IgD-negative memory B cell (primary cell): ENCODE measurements at regions not wholly inside any gene's neighbourhood (a gene's known extent, or its start where the extent isn't known, plus 50 kb on each side); places are given as distances from the start of the nearest gene placed in this dataset.

ENCODE experiments used
- H3K27ac Mint-ChIP-seq, 3 donors: one replicate each; pipeline ENCODE4 v1.8.0; 2020 to 2022; ENCODE audit warnings: mild to moderate bottlenecking in 3 of 3, mixed read lengths in 3 of 3, moderate library complexity in 1 of 3
- H3K27me3 Mint-ChIP-seq: one replicate; pipeline ENCODE4 v1.8.0; 2021; ENCODE audit warnings: mixed read lengths
- H3K36me3 Mint-ChIP-seq: one replicate; pipeline ENCODE4 v1.8.0; 2020; ENCODE audit warnings: mild to moderate bottlenecking, mixed read lengths
- H3K4me1 Mint-ChIP-seq, 3 donors: one replicate each; pipeline ENCODE4 v1.8.0; 2020 to 2022; ENCODE audit warnings: mixed read lengths in 3 of 3, mild to moderate bottlenecking in 1 of 3
- H3K4me3 Mint-ChIP-seq, 4 donors: one replicate each; pipeline ENCODE4 v1.8.0; 2020 to 2022; ENCODE audit warnings: mild to moderate bottlenecking in 4 of 4, mixed read lengths in 4 of 4, moderate library complexity in 3 of 4
- H3K9me3 Mint-ChIP-seq, 3 donors: one replicate each; pipeline ENCODE4 v1.8.0; 2020 to 2021; ENCODE audit warnings: mixed read lengths in 3 of 3, mild to moderate bottlenecking in 1 of 3

DNA sequence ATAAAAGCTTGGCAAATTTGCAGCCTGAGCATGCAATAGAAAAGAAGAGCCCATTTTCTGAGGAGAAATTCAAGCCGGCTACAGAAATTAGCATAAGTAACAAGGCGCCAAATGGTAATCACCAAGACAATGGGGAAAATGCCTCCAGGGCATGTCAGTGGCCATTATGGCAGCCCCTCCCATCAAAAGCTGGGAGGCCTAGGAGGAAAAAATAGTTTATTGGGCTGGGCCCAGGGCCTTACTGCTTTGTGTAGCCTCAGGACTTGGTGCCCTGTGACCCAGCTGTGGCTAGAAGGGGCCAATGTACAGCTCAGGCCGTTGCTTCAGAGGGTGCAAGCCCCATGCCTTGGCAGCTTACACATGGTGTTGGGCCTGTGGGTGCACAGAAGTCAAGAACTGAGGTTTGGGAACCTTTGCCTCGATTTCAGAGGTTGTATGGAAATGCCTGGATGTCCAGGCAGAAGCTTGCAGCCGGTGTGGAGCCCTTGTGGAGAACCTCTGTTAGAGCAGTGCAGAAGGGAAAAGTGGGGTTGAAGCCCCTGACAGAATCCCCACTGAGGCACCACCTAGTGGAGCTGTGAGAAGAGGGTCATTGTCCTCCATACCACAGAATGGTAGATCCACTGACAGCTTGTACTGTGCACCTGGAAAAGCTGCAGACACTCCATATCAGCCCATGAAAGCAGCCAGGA, 328.5 kb upstream of the MAP3K7 start:
- H3K9me3 Mint-ChIP-seq: peaks cover 4 to 9% (median 7%) of the 10 kb centered on the region in 3 donors
- H3K27me3 Mint-ChIP-seq: peaks cover 3% of the 10 kb centered on the region
- no peak overlapping the region for H3K27ac Mint-ChIP-seq
- no peaks in the 10 kb centered on the region for H3K4me1 Mint-ChIP-seq
- H3K36me3 Mint-ChIP-seq: peaks cover 2% of the 10 kb centered on the region
- peak overlapping the region in 1 of 4 donors; percentile 55 for H3K4me3 Mint-ChIP-seq

GRCh38 chr6:90914312-90914711, 327.4 kb upstream of the MAP3K7 start:
- peaks cover 3% of the 10 kb centered on the region for H3K27me3 Mint-ChIP-seq

DNA sequence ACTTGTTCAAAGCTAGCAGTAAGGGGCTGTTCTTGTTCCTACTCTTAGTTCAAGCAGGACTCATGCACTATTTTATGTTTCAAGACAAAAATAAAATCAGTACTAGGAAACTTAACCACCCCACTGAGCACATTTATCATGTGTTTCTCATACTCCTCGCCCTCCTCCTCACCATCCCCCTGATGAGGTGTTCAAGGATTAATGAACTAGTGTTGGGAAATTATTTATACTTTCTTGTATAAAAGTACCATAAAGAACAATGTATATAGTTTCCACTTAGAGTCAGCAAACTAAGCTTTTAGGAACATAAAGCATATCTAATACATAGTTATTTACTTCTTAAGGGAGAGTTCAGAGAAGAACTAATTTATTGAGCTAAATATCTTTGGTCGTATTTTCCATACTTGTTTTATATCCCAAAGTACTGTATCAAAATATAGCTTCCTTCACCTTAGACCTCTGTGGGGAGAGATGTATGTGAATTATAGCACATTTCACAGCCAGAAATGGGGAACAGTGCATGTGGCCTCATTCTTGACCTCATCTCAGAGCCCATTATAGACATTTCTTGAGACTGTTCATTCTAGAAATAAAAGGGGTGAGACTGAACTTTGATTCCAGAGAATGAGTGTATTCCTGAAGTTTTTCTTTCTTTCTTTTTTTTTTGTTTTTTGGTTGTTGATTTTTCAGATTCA, 326.5 kb upstream of the MAP3K7 start:
- Mint-ChIP-seq H3K4me3 (no peak overlapping the region), H3K9me3 (peaks cover 4 to 9% (median 7%) of the 10 kb centered on the region in 3 donors), H3K4me1 (no peaks in the 10 kb centered on the region), H3K36me3 (peaks cover 2% of the 10 kb centered on the region), H3K27ac (no peak overlapping the region), H3K27me3 (peaks cover 3% of the 10 kb centered on the region)

More at GRCh38 chr6:90914312-90914711, 327.4 kb upstream of the MAP3K7 start:
- Mint-ChIP-seq H3K4me3 (no peak overlapping the region), H3K9me3 (peaks cover 4 to 9% (median 7%) of the 10 kb centered on the region in 3 donors), H3K27ac (no peak overlapping the region), H3K4me1 (no peaks in the 10 kb centered on the region), H3K36me3 (peaks cover 2% of the 10 kb centered on the region)

DNA sequence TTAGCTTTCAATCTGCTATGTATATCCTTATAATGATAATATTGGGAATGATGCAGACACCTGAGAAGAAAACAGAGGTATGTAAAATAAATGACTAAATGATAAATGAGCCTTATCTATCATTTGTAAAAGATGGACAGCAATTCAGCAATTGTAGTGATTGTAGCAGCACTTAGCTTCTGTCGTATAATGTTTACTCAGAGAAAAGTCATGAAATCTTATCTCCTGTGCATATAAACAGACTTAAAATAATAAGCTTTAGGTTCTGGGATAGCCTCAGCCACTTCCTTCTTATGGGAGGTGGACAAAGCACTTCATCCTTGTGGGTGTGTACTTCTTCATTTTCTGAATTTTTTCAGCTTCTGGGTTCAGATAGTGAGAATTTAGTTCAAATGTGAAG, 324.8 kb upstream of the MAP3K7 start:
- Mint-ChIP-seq H3K27ac (no peak overlapping the region), H3K36me3 (peaks cover 2% of the 10 kb centered on the region), H3K27me3 (peaks cover 3% of the 10 kb centered on the region), H3K4me3 (no peak overlapping the region), H3K9me3 (peaks cover 2 to 9% (median 7%) of the 10 kb centered on the region in 3 donors), H3K4me1 (no peaks in the 10 kb centered on the region)

- Mint-ChIP-seq H3K27ac (no peak overlapping the region), H3K9me3 (peaks cover 0 to 8% (median 7%) of the 10 kb centered on the region in 3 donors), H3K4me1 (no peaks in the 10 kb centered on the region), H3K4me3 (no peak overlapping the region), H3K36me3 (no peaks in the 10 kb centered on the region), H3K27me3 (no peaks in the 10 kb centered on the region)
Observed at GRCh38 chr6:90910893-90911292, 324.0 kb upstream of the MAP3K7 start.

- Mint-ChIP-seq H3K4me1 (no peaks in the 10 kb centered on the region), H3K27ac (no peak overlapping the region)
Observed at GRCh38 chr6:90907931-90908655, 321.2 kb upstream of the MAP3K7 start.

GRCh38 chr6:90905351-90905750, 318.5 kb upstream of the MAP3K7 start:
- Mint-ChIP-seq H3K27me3 (no peaks in the 10 kb centered on the region), H3K36me3 (no peaks in the 10 kb centered on the region), H3K4me1 (no peaks in the 10 kb centered on the region)

More at GRCh38 chr6:90907931-90908655, 321.2 kb upstream of the MAP3K7 start:
- Mint-ChIP-seq H3K9me3 (peaks cover 0 to 2% (median 0%) of the 10 kb centered on the region in 3 donors), H3K4me3 (no peak overlapping the region), H3K27me3 (no peaks in the 10 kb centered on the region), H3K36me3 (no peaks in the 10 kb centered on the region)

DNA sequence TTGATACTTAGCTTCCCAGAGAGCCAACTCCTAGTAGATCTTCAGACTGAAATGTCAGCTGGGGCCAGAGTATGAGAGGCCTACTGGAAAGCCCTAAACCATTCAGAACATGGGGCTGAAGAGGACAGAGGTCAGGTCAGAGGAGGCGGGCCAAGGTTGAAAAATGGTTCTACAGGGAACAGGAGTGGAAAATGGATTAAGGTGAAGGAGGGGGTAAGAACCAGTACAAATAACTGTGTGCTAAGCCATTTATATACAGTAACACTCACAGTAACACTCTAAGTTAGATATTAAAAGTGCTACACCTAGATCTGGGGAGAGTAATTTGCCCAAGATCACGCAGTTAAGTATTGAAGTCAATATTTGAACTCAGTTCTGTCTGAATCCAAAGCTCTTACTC, 313.2 kb upstream of the MAP3K7 start:
- Mint-ChIP-seq H3K27ac (no peak overlapping the region), H3K4me1 (no peaks in the 10 kb centered on the region), H3K36me3 (no peaks in the 10 kb centered on the region), H3K4me3 (no peak overlapping the region), H3K9me3 (peaks cover 0 to 2% (median 0%) of the 10 kb centered on the region in 3 donors), H3K27me3 (no peaks in the 10 kb centered on the region)

More at GRCh38 chr6:90905351-90905750, 318.5 kb upstream of the MAP3K7 start:
- H3K9me3 Mint-ChIP-seq: peaks cover 0 to 2% (median 0%) of the 10 kb centered on the region in 3 donors
- H3K27ac Mint-ChIP-seq: no peak overlapping the region
- H3K4me3 Mint-ChIP-seq: no peak overlapping the region

DNA sequence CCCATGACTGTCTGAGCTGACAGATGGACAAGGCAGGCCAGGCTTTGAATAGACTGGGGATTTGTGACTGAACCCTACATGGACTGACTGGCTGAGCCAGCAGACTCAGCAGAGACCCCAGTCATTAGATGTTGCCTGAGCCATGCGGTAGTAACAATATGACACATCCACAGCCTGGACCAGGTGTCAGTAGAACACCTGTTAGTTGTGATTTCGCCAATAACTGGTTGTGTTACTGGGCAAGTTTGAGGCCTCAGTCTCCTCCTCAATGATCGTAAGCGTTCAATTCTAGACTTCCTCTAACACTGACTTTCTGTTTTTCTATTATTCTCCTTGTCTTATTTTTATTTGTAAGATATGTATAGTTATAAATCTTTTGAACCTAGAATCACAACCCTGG, 311.9 kb upstream of the MAP3K7 start:
- Mint-ChIP-seq H3K4me1 (no peaks in the 10 kb centered on the region), H3K9me3 (peaks cover 0 to 2% (median 0%) of the 10 kb centered on the region in 3 donors), H3K36me3 (no peaks in the 10 kb centered on the region), H3K27me3 (peaks cover 1% of the 10 kb centered on the region), H3K4me3 (no peak overlapping the region), H3K27ac (no peak overlapping the region)

- Mint-ChIP-seq H3K4me1 (no peaks in the 10 kb centered on the region), H3K27ac (no peak overlapping the region), H3K4me3 (no peak overlapping the region), H3K27me3 (peaks cover 1% of the 10 kb centered on the region), H3K9me3 (peaks cover 0 to 2% (median 2%) of the 10 kb centered on the region in 3 donors), H3K36me3 (no peaks in the 10 kb centered on the region)
Observed at GRCh38 chr6:90896075-90896547, 309.2 kb upstream of the MAP3K7 start.

DNA sequence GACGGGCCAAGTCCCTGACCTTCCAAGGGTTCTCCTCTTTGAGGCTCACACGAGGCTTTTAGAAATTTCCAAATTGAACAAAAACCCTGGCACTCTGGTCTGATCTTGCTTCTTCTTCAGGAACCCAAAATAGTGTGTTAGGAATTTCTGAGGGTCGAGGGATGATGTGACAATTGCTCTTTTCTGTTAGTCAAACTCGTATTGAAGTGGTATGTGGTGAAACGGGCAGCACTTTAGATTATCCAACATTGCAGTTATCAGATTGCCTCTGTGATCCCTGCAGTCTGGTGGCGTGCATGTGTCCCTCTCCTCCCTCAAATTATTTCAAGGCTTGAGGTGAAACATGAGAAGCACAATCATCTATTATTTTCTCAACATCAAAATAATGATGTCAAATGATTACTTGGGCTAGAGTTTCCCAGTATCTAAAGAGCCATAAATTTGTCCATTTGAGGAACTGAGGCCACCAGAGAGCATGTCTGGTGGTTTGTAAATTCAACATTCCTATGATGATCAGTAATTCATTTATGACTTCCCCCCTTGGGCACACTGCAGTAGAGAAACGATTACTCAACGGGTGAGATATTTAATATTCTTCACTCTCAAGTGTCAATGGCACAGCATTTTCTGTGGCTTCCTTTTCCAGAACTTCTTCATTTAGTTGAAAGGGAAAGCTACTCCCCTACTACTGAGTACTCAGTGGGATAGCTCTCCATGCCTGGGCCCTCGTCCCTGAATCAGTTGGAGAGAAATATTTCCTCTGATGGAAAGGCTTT, 308.6 kb upstream of the MAP3K7 start:
- Mint-ChIP-seq H3K36me3 (no peaks in the 10 kb centered on the region), H3K27me3 (peaks cover 1% of the 10 kb centered on the region), H3K27ac (no peak overlapping the region), H3K4me3 (no peak overlapping the region), H3K4me1 (no peaks in the 10 kb centered on the region), H3K9me3 (peaks cover 0 to 2% (median 2%) of the 10 kb centered on the region in 3 donors)

GRCh38 chr6:90894285-90895130, 307.6 kb upstream of the MAP3K7 start:
- no peaks in the 10 kb centered on the region for H3K36me3 Mint-ChIP-seq
- H3K27ac Mint-ChIP-seq: peak overlapping the region in 1 of 3 donors; percentile 31
- no peak overlapping the region for H3K4me3 Mint-ChIP-seq
- H3K9me3 Mint-ChIP-seq: peaks cover 0 to 2% (median 2%) of the 10 kb centered on the region in 3 donors
- H3K4me1 Mint-ChIP-seq: no peaks in the 10 kb centered on the region
- peaks cover 7% of the 10 kb centered on the region for H3K27me3 Mint-ChIP-seq

DNA sequence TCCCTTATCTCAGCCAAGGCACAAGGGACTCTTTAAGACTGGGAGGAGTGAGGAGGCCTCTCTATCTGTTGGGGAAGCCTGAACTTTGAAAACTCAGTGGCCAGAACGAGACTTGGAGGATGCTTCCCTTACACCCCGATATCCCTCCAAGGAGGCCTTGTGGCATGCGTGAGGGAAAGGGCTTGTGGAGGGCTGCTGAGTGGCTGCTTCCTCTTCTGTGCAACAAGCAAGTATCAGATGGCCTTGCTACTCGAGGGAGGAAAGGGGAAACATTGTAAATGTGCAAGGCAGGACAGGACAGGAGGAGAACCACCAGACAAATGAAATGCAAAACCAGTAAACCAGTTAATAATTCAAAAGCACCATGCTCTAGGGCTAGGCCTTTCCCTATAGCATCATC, 306.5 kb upstream of the MAP3K7 start:
- H3K27me3 Mint-ChIP-seq: peaks cover 7% of the 10 kb centered on the region
- H3K4me3 Mint-ChIP-seq: no peak overlapping the region
- H3K36me3 Mint-ChIP-seq: no peaks in the 10 kb centered on the region
- no peak overlapping the region for H3K27ac Mint-ChIP-seq
- H3K9me3 Mint-ChIP-seq: peaks cover 0 to 2% (median 2%) of the 10 kb centered on the region in 3 donors
- no peaks in the 10 kb centered on the region for H3K4me1 Mint-ChIP-seq

GRCh38 chr6:90892271-90892670, 305.4 kb upstream of the MAP3K7 start:
- Mint-ChIP-seq H3K36me3 (no peaks in the 10 kb centered on the region), H3K27ac (no peak overlapping the region), H3K9me3 (peaks cover 0 to 2% (median 0%) of the 10 kb centered on the region in 3 donors), H3K27me3 (peaks cover 7% of the 10 kb centered on the region), H3K4me3 (no peak overlapping the region), H3K4me1 (no peaks in the 10 kb centered on the region)
